HepG2 (cell line): ENCODE measurements at regions not wholly inside any gene's neighbourhood (a gene's known extent, or its start where the extent isn't known, plus 50 kb on each side); places are given as distances from the start of the nearest gene placed in this dataset.

ENCODE experiments used
- ELF1 ChIP-seq: sonication (generic); formaldehyde crosslinking; IDR thresholded peaks from 2 replicates; pipeline ENCODE4 v1.4.0; 2020; ENCODE audit warnings: missing genetic modification reagents
- FOXK1 ChIP-seq: sonication (generic); formaldehyde crosslinking; IDR thresholded peaks from 2 replicates; pipeline ENCODE4 v1.4.0; 2020; ENCODE audit warnings: low read depth, missing genetic modification reagents, borderline replicate concordance
- JUN ChIP-seq: sonication (generic); formaldehyde crosslinking; IDR thresholded peaks from 2 replicates; pipeline ENCODE4 v1.4.0; 2020; ENCODE audit warnings: mild to moderate bottlenecking, missing genetic modification reagents
- KDM4B ChIP-seq: sonication (generic); formaldehyde crosslinking; IDR thresholded peaks from 2 replicates; pipeline ENCODE4 v1.4.0; 2020; ENCODE audit warnings: missing genetic modification reagents
- KLF12 ChIP-seq: sonication (generic); formaldehyde crosslinking; IDR thresholded peaks from 2 replicates; pipeline ENCODE4 v1.4.0; 2020; ENCODE audit warnings: missing genetic modification reagents, borderline replicate concordance
- KLF16 ChIP-seq, 2 experiments: sonication (generic) in 1 of 2; formaldehyde crosslinking in 1 of 2; IDR thresholded peaks; 2 replicates each; pipeline versions ENCODE4 v1.6.1 to v1.8.0; 2016 to 2023; ENCODE audit warnings: missing genetic modification reagents in 2 of 2, missing compliant biosample characterization in 1 of 2
- MAF1 ChIP-seq: sonication (generic); formaldehyde crosslinking; IDR thresholded peaks from 2 replicates; pipeline ENCODE4 v1.5.0; 2020; ENCODE audit warnings: missing genetic modification reagents, borderline replicate concordance
- MYNN ChIP-seq: sonication (generic); formaldehyde crosslinking; IDR thresholded peaks from 2 replicates; pipeline ENCODE4 v1.4.0; 2020; ENCODE audit warnings: mild to moderate bottlenecking, low read depth, missing genetic modification reagents
- NR2C2 ChIP-seq: sonication (generic); formaldehyde crosslinking; IDR thresholded peaks from 2 replicates; pipeline ENCODE4 v1.4.0; 2020; ENCODE audit warnings: missing genetic modification reagents, mild to moderate bottlenecking, moderate library complexity, borderline replicate concordance
- NR2F6 ChIP-seq, 2 experiments: IDR thresholded peaks; 2 replicates each; pipeline ENCODE4 v1.6.1; 2016; ENCODE audit warnings: antibody characterized with exemption in 1 of 2, mild to moderate bottlenecking in 1 of 2
- PCBP1 ChIP-seq: fragments of 200-400 bp; formaldehyde crosslinking; IDR thresholded peaks from 2 replicates; pipeline ENCODE4 v1.6.1; 2017; ENCODE audit warnings: mild to moderate bottlenecking, low read depth, low read length, borderline replicate concordance
- PHF21A ChIP-seq: sonication (generic); formaldehyde crosslinking; IDR thresholded peaks from 2 replicates; pipeline ENCODE4 v1.5.0; 2020; ENCODE audit warnings: mild to moderate bottlenecking, missing genetic modification reagents
- PRPF4 ChIP-seq: fragments of 200-400 bp; formaldehyde crosslinking; IDR thresholded peaks from 2 replicates; pipeline ENCODE4 v1.6.1; 2016; ENCODE audit warnings: low read length, low read depth; ENCODE audit not compliant: poor library complexity, severe bottlenecking
- TP53 ChIP-seq: sonication (generic); formaldehyde crosslinking; conservative IDR thresholded peaks from 2 replicates; pipeline ENCODE4 v1.4.0; 2020; ENCODE audit warnings: missing genetic modification reagents
- XBP1 ChIP-seq: sonication (generic); formaldehyde crosslinking; IDR thresholded peaks from 2 replicates; pipeline ENCODE4 v1.5.0; 2020; ENCODE audit warnings: missing genetic modification reagents
- YEATS2 ChIP-seq: sonication (generic); formaldehyde crosslinking; IDR thresholded peaks from 2 replicates; pipeline ENCODE4 v1.4.0; 2020; ENCODE audit warnings: missing genetic modification reagents, borderline replicate concordance
- ZBTB7B ChIP-seq: sonication (generic); formaldehyde crosslinking; IDR thresholded peaks from 2 replicates; pipeline ENCODE4 v1.4.0; 2020; ENCODE audit warnings: missing genetic modification reagents
- ZFP36L1 ChIP-seq: sonication (generic); formaldehyde crosslinking; IDR thresholded peaks from 2 replicates; pipeline ENCODE4 v1.8.0; 2022; ENCODE audit warnings: mild to moderate bottlenecking, missing genetic modification reagents, moderate library complexity
- ZMAT3 ChIP-seq: sonication (generic); formaldehyde crosslinking; conservative IDR thresholded peaks from 2 replicates; pipeline ENCODE4 v1.7.0; 2021; ENCODE audit warnings: missing genetic modification reagents
- ZNF136 ChIP-seq: sonication (generic); formaldehyde crosslinking; IDR thresholded peaks from 2 replicates; pipeline ENCODE4 v1.8.1; 2022; ENCODE audit warnings: low read depth, mild to moderate bottlenecking, moderate library complexity, missing genetic modification reagents
- ZNF205 ChIP-seq: IDR thresholded peaks from 2 replicates; pipeline ENCODE4 v1.6.1; 2018; ENCODE audit warnings: missing biosample characterization, missing genetic modification reagents
- ZNF331 ChIP-seq: sonication (generic); formaldehyde crosslinking; IDR thresholded peaks from 2 replicates; pipeline ENCODE4 v1.4.0; 2020; ENCODE audit warnings: missing genetic modification reagents
- ZNF713 ChIP-seq: sonication (generic); formaldehyde crosslinking; IDR thresholded peaks from 2 replicates; pipeline ENCODE4 v1.4.0; 2020; ENCODE audit warnings: mild to moderate bottlenecking, missing genetic modification reagents
- ZNF775 ChIP-seq: sonication (generic); formaldehyde crosslinking; IDR thresholded peaks from 2 replicates; pipeline ENCODE4 v1.4.0; 2020; ENCODE audit warnings: missing genetic modification reagents, mild to moderate bottlenecking, moderate library complexity, borderline replicate concordance
- TF ChIP-seq, protein P1 (sequence below): sonication (generic); formaldehyde crosslinking; IDR thresholded peaks from 2 replicates; pipeline ENCODE4 v1.4.0; 2020; ENCODE audit warnings: missing genetic modification reagents, mild to moderate bottlenecking, borderline replicate concordance
- TF ChIP-seq, protein P2 (sequence below): sonication (generic); formaldehyde crosslinking; IDR thresholded peaks from 2 replicates; pipeline ENCODE4 v1.5.0; 2020; ENCODE audit warnings: missing genetic modification reagents
- TF ChIP-seq, protein P3 (sequence below): sonication (generic); formaldehyde crosslinking; conservative IDR thresholded peaks from 2 replicates; pipeline ENCODE4 v1.4.0; 2020; ENCODE audit warnings: missing genetic modification reagents
- TF ChIP-seq, protein P4 (sequence below): sonication (generic); formaldehyde crosslinking; IDR thresholded peaks from 2 replicates; pipeline ENCODE4 v1.9.0; 2021; ENCODE audit warnings: missing genetic modification reagents, mild to moderate bottlenecking, borderline replicate concordance

DNA sequence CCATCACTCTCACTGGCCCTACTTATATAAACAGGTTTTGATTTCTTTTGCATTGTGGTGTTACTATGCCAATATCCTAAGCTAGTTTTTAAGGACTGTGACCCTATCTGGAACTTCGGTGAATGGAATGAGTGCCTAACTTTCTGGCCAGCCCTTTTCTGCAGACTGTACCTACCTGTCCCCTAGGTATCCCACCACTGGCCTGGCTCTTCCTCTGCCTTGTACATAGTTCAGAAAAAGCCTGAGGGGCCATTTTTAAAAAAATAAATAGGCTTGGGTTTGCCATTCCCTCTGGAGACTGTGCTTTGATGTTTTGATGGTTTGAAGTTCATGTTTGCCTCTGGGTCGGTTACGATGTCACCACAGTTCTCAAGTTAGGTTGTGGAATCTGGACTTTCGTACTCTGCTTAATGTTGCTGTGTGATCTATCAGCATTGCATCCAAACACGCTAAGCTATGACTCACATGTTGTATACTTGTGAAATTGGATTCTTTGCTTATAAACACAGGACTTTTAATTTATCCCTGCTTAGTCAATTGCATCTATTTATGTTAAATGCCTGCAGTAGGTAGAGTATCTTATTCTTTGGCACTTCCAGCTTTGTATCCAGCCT, 182.0 kb downstream of the ANKRD50 start (continued):
- TF ChIP-seq JUN = peak; percentile 93
- peak; percentile 76; the same call in 1 of the 2 replicates for TF ChIP-seq ZNF205 (CRISPR knock-in tag)
- no peak for TF ChIP-seq MAF1 (CRISPR knock-in tag)
- TF ChIP-seq, protein P1, sequence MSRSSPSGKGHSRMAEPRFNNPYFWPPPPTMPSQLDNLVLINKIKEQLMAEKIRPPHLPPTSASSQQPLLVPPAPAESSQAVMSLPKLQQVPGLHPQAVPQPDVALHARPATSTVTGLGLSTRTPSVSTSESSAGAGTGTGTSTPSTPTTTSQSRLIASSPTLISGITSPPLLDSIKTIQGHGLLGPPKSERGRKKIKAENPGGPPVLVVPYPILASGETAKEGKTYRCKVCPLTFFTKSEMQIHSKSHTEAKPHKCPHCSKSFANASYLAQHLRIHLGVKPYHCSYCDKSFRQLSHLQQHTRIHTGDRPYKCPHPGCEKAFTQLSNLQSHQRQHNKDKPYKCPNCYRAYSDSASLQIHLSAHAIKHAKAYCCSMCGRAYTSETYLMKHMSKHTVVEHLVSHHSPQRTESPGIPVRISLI (CRISPR knock-in tag) = peak; percentile 74; the same call in 1 of the 2 replicates
- TF ChIP-seq NR2F6 (IDR thresholded peaks at IDR 0.05) = peak; percentile 86
- TF ChIP-seq NR2F6 (CRISPR knock-in tag; IDR thresholded peaks at IDR 0.05) = peak; percentile 82
- TF ChIP-seq, protein P2, sequence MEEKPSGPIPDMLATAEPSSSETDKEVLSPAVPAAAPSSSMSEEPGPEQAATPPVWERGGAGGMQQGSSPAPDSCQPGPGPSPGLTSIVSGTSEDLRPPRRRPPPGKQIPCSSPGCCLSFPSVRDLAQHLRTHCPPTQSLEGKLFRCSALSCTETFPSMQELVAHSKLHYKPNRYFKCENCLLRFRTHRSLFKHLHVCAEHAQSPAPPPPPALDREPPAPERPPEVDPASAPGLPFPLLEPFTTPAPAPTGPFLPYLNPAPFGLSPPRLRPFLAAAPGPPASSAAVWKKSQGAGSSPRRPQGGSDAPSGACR = peak; percentile 51; the same call in 1 of the 2 replicates
- TF ChIP-seq TP53 (CRISPR knock-in tag) = no peak
- peak; percentile 86 for TF ChIP-seq PHF21A (CRISPR knock-in tag)
- TF ChIP-seq YEATS2 (CRISPR knock-in tag) = peak; percentile 64; the same call in 1 of the 2 replicates
- TF ChIP-seq KDM4B (CRISPR knock-in tag) = 0 out of 2 replicates have a peak, but pooled peaks have one; percentile 70
- peak; percentile 42; the same call in 1 of the 2 replicates for TF ChIP-seq ELF1 (CRISPR knock-in tag)
- TF ChIP-seq ZNF713 = no peak
- no peak for TF ChIP-seq ZNF775 (CRISPR knock-in tag)
- no peak for TF ChIP-seq PRPF4
- peak; percentile 94 for TF ChIP-seq FOXK1 (CRISPR knock-in tag)
- TF ChIP-seq, protein P3, sequence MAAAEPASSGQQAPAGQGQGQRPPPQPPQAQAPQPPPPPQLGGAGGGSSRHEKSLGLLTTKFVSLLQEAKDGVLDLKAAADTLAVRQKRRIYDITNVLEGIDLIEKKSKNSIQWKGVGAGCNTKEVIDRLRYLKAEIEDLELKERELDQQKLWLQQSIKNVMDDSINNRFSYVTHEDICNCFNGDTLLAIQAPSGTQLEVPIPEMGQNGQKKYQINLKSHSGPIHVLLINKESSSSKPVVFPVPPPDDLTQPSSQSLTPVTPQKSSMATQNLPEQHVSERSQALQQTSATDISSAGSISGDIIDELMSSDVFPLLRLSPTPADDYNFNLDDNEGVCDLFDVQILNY (CRISPR knock-in tag) = no peak
- TF ChIP-seq, protein P4, sequence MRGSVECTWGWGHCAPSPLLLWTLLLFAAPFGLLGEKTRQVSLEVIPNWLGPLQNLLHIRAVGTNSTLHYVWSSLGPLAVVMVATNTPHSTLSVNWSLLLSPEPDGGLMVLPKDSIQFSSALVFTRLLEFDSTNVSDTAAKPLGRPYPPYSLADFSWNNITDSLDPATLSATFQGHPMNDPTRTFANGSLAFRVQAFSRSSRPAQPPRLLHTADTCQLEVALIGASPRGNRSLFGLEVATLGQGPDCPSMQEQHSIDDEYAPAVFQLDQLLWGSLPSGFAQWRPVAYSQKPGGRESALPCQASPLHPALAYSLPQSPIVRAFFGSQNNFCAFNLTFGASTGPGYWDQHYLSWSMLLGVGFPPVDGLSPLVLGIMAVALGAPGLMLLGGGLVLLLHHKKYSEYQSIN (CRISPR knock-in tag) = no peak
- no peak for TF ChIP-seq ZNF136 (CRISPR knock-in tag)
- no peak for TF ChIP-seq PCBP1
- no peak for TF ChIP-seq MYNN (CRISPR knock-in tag)
- peak; percentile 96 for TF ChIP-seq ZNF331 (CRISPR knock-in tag)
- peak; percentile 70 for TF ChIP-seq NR2C2 (CRISPR knock-in tag)
- TF ChIP-seq KLF12 (CRISPR knock-in tag) = 0 out of 2 replicates have a peak, but pooled peaks have one; percentile 40
- peak; percentile 88 for TF ChIP-seq ZBTB7B (CRISPR knock-in tag)
- peak in 1 of 2 experiments; percentile 69; a peak in 1 of 4 replicates for TF ChIP-seq KLF16 (CRISPR knock-in tag; IDR thresholded peaks at IDR 0.05)
- no peak for TF ChIP-seq XBP1 (CRISPR knock-in tag)
- TF ChIP-seq ZFP36L1 (CRISPR knock-in tag) = peak; percentile 48; the same call in 1 of the 2 replicates
- TF ChIP-seq ZMAT3 (CRISPR knock-in tag) = no peak
